HEK293 (cell line): ENCODE measurements at regions not wholly inside any gene's neighbourhood (a gene's known extent, or its start where the extent isn't known, plus 50 kb on each side); places are given as distances from the start of the nearest gene placed in this dataset.
A peak's percentile ranks its signal among the peaks of the same experiment; 100 is the strongest.

ENCODE experiments used
- CTCF ChIA-PET: fragments of 350-600 bp; formaldehyde crosslinking; extraction: SDS; loops from one replicate; lab custom pipeline; 2021; ENCODE audit warnings: antibody characterized with exemption; lab: Yijun Ruan, JAX
- POLR2A ChIA-PET: fragments of 300-600 bp; formaldehyde crosslinking; extraction: SDS; loops from one replicate; lab custom pipeline; 2020; ENCODE audit warnings: antibody characterized with exemption, inconsistent platforms; lab: Yijun Ruan, JAX
- H3K27ac ChIP-seq: fragments of 200-500 bp; sonication (Bioruptor generic); 2 replicates; pipeline ENCODE4 v1.5.1; 2014; ENCODE audit warnings: low read depth, low read length, control low read depth, inconsistent platforms; ENCODE audit errors: extremely low read depth
- H3K36me3 ChIP-seq, 2 experiments: fragments of 200-500 bp in 1 of 2; sonication (Bioruptor generic) in 1 of 2; 1 replicate in 1 of 2; 2 replicates in 1 of 2; pipeline ENCODE4 v1.5.1; 2014 to 2017; ENCODE audit warnings: inconsistent platforms in 2 of 2, low read length in 2 of 2; ENCODE audit not compliant: control insufficient read depth in 2 of 2, insufficient read depth in 1 of 2
- H3K4me1 ChIP-seq: fragments of 200-500 bp; sonication (Bioruptor generic); 2 replicates; pipeline ENCODE4 v1.5.1; 2014; ENCODE audit warnings: mild to moderate bottlenecking, low read length, inconsistent platforms; ENCODE audit not compliant: control insufficient read depth, insufficient read depth
- H3K4me3 ChIP-seq: 2 replicates; pipeline ENCODE4 v1.5.1; 2011; ENCODE audit warnings: low read depth, mild to moderate bottlenecking, control low read depth, low read length, moderate library complexity
- H3K9me3 ChIP-seq: fragments of 200-500 bp; sonication (Bioruptor generic); 2 replicates; pipeline ENCODE4 v1.5.1; 2014; ENCODE audit warnings: low read depth, low read length, inconsistent platforms; ENCODE audit not compliant: control insufficient read depth, insufficient read depth
- EGR2 ChIP-seq: fragments of 450-650 bp; formaldehyde crosslinking; IDR thresholded peaks from 2 replicates; pipeline ENCODE4 v1.5.1; 2016; ENCODE audit warnings: low read depth, missing biosample characterization, missing genetic modification characterization
- GFI1B ChIP-seq: fragments of 450-650 bp; formaldehyde crosslinking; IDR thresholded peaks from 2 replicates; pipeline ENCODE4 v1.5.1; 2016; ENCODE audit warnings: missing biosample characterization, missing genetic modification characterization
- ZBTB1 ChIP-seq: fragments of 450-650 bp; formaldehyde crosslinking; IDR thresholded peaks from 2 replicates; pipeline ENCODE4 v1.5.1; 2016; ENCODE audit warnings: missing biosample characterization, missing genetic modification characterization
- ZBTB7A ChIP-seq: fragments of 450-650 bp; formaldehyde crosslinking; IDR thresholded peaks from 2 replicates; pipeline ENCODE4 v1.5.1; 2016; ENCODE audit warnings: low read depth, missing biosample characterization, missing genetic modification characterization
- ZNF133 ChIP-seq: fragments of 450-650 bp; formaldehyde crosslinking; IDR thresholded peaks from 2 replicates; pipeline ENCODE4 v1.5.1; 2016; ENCODE audit warnings: missing biosample characterization, missing genetic modification characterization
- ZNF223 ChIP-seq: fragments of 450-650 bp; formaldehyde crosslinking; IDR thresholded peaks from 2 replicates; pipeline ENCODE4 v1.5.1; 2016; ENCODE audit warnings: missing biosample characterization, missing genetic modification characterization
- ZNF335 ChIP-seq: fragments of 450-650 bp; formaldehyde crosslinking; conservative IDR thresholded peaks from 2 replicates; pipeline ENCODE4 v1.5.1; 2016; ENCODE audit warnings: missing biosample characterization, missing genetic modification characterization
- ZNF37A ChIP-seq: fragments of 450-650 bp; IDR thresholded peaks from 2 replicates; pipeline ENCODE4 v1.5.1; 2018; ENCODE audit warnings: missing biosample characterization, missing genetic modification characterization
- ZNF433 ChIP-seq: fragments of 450-650 bp; formaldehyde crosslinking; IDR thresholded peaks from 2 replicates; pipeline ENCODE4 v1.5.1; 2016; ENCODE audit warnings: missing biosample characterization, missing genetic modification characterization, low read depth
- ZNF514 ChIP-seq: fragments of 450-650 bp; formaldehyde crosslinking; IDR thresholded peaks from 2 replicates; pipeline ENCODE4 v1.5.1; 2016; ENCODE audit warnings: missing biosample characterization, missing genetic modification characterization
- ZNF624 ChIP-seq: fragments of 450-650 bp; formaldehyde crosslinking; IDR thresholded peaks from 2 replicates; pipeline ENCODE4 v1.5.1; 2017; ENCODE audit warnings: missing biosample characterization, missing genetic modification characterization
- ZNF768 ChIP-seq: fragments of 450-650 bp; formaldehyde crosslinking; IDR thresholded peaks from 2 replicates; pipeline ENCODE4 v1.5.1; 2018; ENCODE audit warnings: missing biosample characterization, mild to moderate bottlenecking, missing genetic modification characterization
- ZNF837 ChIP-seq: fragments of 450-650 bp; formaldehyde crosslinking; IDR thresholded peaks from 2 replicates; pipeline ENCODE4 v1.5.1; 2016; ENCODE audit warnings: missing biosample characterization, missing genetic modification characterization
- ZSCAN16 ChIP-seq: fragments of 450-650 bp; formaldehyde crosslinking; IDR thresholded peaks from 2 replicates; pipeline ENCODE4 v1.5.1; 2016; ENCODE audit warnings: missing biosample characterization, missing genetic modification characterization
- ZSCAN30 ChIP-seq: fragments of 450-650 bp; IDR thresholded peaks from 2 replicates; pipeline ENCODE4 v1.5.1; 2018; ENCODE audit warnings: missing biosample characterization, mild to moderate bottlenecking, missing genetic modification characterization, moderate library complexity
- TF ChIP-seq, protein P1 (sequence below): fragments of 450-650 bp; formaldehyde crosslinking; IDR thresholded peaks from 2 replicates; pipeline ENCODE4 v1.5.1; 2017; ENCODE audit warnings: missing biosample characterization, missing genetic modification characterization
- TF ChIP-seq, protein P2 (sequence below): sonication (generic); formaldehyde crosslinking; IDR thresholded peaks from 2 replicates; pipeline ENCODE4 v1.8.1; 2022; ENCODE audit warnings: mild to moderate bottlenecking, moderate library complexity, missing genetic modification reagents
- TF ChIP-seq, protein P3 (sequence below): fragments of 450-650 bp; formaldehyde crosslinking; IDR thresholded peaks from 2 replicates; pipeline ENCODE4 v1.5.1; 2016; ENCODE audit warnings: missing biosample characterization, missing genetic modification characterization
- TF ChIP-seq, protein P4 (sequence below): fragments of 450-650 bp; formaldehyde crosslinking; IDR thresholded peaks from 2 replicates; pipeline ENCODE4 v1.5.1; 2016; ENCODE audit warnings: missing biosample characterization, missing genetic modification characterization

DNA sequence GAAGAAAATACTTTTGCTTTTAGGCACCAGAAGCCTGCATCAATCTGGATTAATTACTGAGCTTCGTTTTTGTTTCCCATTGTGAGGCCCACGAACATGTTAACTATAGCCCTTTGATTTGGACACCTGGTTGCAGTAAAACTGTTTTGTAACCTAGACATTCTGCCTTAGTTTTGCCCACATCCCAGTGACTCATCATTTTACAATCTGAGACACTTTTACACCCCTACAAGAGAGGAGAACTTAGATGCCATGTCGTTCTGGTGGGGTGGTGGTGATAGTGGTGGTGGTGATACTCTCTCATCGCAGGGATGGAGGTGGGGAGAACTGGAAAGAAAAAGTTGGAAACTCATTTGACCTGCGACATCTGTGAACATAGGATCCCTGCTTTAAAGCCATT, 1257.2 kb downstream of the ADGRL3 start:
- Histone ChIP-seq H3K9me3 (no peaks in the 10 kb centered on the region), H3K27ac (no peak overlapping the region), H3K36me3 (no peaks in the 10 kb centered on the region), H3K4me1 (no peaks in the 10 kb centered on the region), H3K4me3 (no peak overlapping the region)
- ChIA-PET POLR2A (no interaction called here), CTCF (no interaction called here)
- TF ChIP-seq ZNF37A (tag by site-specific recombination) (peak; percentile 55; the same call in 1 of the 2 replicates), ZNF768 (tag by site-specific recombination) (no peak), ZNF223 (no peak)
- TF ChIP-seq, protein P1, sequence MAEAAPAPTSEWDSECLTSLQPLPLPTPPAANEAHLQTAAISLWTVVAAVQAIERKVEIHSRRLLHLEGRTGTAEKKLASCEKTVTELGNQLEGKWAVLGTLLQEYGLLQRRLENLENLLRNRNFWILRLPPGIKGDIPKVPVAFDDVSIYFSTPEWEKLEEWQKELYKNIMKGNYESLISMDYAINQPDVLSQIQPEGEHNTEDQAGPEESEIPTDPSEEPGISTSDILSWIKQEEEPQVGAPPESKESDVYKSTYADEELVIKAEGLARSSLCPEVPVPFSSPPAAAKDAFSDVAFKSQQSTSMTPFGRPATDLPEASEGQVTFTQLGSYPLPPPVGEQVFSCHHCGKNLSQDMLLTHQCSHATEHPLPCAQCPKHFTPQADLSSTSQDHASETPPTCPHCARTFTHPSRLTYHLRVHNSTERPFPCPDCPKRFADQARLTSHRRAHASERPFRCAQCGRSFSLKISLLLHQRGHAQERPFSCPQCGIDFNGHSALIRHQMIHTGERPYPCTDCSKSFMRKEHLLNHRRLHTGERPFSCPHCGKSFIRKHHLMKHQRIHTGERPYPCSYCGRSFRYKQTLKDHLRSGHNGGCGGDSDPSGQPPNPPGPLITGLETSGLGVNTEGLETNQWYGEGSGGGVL (tag by site-specific recombination): no peak

DNA sequence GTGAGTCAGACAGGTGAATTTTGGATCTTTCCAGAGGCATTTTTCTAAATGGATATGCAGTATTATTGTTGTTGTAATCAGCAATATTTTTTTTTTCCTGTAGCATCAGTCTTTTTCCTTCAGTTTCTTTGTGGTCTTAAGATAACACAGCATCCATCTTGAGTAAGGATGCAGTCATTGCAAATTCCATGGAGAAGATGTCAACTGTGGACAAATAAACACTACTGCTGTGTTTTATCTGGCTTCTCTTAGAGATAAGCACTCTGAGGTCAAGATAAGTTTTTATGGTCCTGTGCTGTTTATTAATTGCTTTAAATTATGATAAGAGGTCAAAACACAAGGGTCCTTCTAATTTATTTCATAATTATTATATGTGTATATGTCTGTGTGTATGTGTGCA, 1255.7 kb downstream of the ADGRL3 start:
- Histone ChIP-seq H3K9me3 (no peaks in the 10 kb centered on the region), H3K4me1 (no peaks in the 10 kb centered on the region), H3K4me3 (no peak overlapping the region), H3K27ac (no peak overlapping the region), H3K36me3 (no peaks in the 10 kb centered on the region)
- ChIA-PET CTCF (no interaction called here), POLR2A (no interaction called here)
- TF ChIP-seq ZNF433 (tag by site-specific recombination) (no peak), ZNF133 (tag by site-specific recombination) (no peak), ZNF837 (tag by site-specific recombination) (no peak), EGR2 (no peak), GFI1B (tag by site-specific recombination) (no peak), ZBTB1 (tag by site-specific recombination) (no peak), ZNF514 (tag by site-specific recombination) (no peak), ZBTB7A (tag by site-specific recombination) (no peak), ZSCAN16 (tag by site-specific recombination) (no peak), ZSCAN30 (tag by site-specific recombination) (no peak), ZNF624 (tag by site-specific recombination) (no peak)
- TF ChIP-seq, protein P2, sequence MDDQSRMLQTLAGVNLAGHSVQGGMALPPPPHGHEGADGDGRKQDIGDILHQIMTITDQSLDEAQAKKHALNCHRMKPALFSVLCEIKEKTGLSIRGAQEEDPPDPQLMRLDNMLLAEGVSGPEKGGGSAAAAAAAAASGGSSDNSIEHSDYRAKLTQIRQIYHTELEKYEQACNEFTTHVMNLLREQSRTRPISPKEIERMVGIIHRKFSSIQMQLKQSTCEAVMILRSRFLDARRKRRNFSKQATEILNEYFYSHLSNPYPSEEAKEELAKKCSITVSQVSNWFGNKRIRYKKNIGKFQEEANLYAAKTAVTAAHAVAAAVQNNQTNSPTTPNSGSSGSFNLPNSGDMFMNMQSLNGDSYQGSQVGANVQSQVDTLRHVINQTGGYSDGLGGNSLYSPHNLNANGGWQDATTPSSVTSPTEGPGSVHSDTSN: no peak

DNA sequence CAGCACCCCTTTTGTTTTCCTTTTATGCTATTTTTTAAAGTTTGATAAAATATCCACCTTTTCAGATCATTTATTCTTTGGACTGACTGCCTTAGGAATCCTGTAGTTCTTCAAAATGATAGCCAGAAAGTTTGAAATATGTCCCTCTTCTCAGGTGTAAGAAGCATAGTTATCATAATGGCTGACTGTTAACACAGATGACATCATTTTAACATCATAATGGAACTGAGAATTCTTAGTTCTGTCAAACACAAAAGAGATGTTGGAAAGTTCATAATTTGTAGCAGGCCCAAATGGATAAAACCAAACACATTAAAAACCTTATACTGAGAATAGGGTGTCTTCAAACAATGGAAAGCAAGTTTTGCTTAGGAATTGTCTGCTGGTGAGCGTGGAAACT, 1254.4 kb downstream of the ADGRL3 start:
- H3K4me1 ChIP-seq: no peaks in the 10 kb centered on the region
- CTCF ChIA-PET: no interaction called here

More for the DNA sequence above, 1254.4 kb downstream of the ADGRL3 start:
- no peak for TF ChIP-seq ZNF768 (tag by site-specific recombination)
- no peak for TF ChIP-seq EGR2
- TF ChIP-seq, protein P3, sequence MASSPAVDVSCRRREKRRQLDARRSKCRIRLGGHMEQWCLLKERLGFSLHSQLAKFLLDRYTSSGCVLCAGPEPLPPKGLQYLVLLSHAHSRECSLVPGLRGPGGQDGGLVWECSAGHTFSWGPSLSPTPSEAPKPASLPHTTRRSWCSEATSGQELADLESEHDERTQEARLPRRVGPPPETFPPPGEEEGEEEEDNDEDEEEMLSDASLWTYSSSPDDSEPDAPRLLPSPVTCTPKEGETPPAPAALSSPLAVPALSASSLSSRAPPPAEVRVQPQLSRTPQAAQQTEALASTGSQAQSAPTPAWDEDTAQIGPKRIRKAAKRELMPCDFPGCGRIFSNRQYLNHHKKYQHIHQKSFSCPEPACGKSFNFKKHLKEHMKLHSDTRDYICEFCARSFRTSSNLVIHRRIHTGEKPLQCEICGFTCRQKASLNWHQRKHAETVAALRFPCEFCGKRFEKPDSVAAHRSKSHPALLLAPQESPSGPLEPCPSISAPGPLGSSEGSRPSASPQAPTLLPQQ (tag by site-specific recombination): no peak
- TF ChIP-seq, protein P4, sequence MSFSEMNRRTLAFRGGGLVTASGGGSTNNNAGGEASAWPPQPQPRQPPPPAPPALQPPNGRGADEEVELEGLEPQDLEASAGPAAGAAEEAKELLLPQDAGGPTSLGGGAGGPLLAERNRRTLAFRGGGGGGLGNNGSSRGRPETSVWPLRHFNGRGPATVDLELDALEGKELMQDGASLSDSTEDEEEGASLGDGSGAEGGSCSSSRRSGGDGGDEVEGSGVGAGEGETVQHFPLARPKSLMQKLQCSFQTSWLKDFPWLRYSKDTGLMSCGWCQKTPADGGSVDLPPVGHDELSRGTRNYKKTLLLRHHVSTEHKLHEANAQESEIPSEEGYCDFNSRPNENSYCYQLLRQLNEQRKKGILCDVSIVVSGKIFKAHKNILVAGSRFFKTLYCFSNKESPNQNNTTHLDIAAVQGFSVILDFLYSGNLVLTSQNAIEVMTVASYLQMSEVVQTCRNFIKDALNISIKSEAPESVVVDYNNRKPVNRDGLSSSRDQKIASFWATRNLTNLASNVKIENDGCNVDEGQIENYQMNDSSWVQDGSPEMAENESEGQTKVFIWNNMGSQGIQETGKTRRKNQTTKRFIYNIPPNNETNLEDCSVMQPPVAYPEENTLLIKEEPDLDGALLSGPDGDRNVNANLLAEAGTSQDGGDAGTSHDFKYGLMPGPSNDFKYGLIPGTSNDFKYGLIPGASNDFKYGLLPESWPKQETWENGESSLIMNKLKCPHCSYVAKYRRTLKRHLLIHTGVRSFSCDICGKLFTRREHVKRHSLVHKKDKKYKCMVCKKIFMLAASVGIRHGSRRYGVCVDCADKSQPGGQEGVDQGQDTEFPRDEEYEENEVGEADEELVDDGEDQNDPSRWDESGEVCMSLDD: no peak
- TF ChIP-seq ZNF335 (tag by site-specific recombination): no peak
- Histone ChIP-seq H3K9me3 (no peaks in the 10 kb centered on the region), H3K4me3 (no peak overlapping the region), H3K36me3 (no peaks in the 10 kb centered on the region), H3K27ac (no peak overlapping the region)
- POLR2A ChIA-PET: no interaction called here
